NCI-H2107 treated with DMSO at 0.1 percent for 48 hours (cell line): ENCODE measurements at regions not wholly inside any gene's neighbourhood (a gene's known extent, or its start where the extent isn't known, plus 50 kb on each side); places are given as distances from the start of the nearest gene placed in this dataset.
"Not testable (repeated sequence)": the region's sequence is repeated elsewhere in the genome, so short reads cannot be mapped to it uniquely, and the experiment has no call there.

ENCODE experiments used
- DNase-seq: peaks from one replicate; lab custom pipeline; 2025; ENCODE audit not compliant: unreplicated experiment; lab: John Stamatoyannopoulos, UW

DNA sequence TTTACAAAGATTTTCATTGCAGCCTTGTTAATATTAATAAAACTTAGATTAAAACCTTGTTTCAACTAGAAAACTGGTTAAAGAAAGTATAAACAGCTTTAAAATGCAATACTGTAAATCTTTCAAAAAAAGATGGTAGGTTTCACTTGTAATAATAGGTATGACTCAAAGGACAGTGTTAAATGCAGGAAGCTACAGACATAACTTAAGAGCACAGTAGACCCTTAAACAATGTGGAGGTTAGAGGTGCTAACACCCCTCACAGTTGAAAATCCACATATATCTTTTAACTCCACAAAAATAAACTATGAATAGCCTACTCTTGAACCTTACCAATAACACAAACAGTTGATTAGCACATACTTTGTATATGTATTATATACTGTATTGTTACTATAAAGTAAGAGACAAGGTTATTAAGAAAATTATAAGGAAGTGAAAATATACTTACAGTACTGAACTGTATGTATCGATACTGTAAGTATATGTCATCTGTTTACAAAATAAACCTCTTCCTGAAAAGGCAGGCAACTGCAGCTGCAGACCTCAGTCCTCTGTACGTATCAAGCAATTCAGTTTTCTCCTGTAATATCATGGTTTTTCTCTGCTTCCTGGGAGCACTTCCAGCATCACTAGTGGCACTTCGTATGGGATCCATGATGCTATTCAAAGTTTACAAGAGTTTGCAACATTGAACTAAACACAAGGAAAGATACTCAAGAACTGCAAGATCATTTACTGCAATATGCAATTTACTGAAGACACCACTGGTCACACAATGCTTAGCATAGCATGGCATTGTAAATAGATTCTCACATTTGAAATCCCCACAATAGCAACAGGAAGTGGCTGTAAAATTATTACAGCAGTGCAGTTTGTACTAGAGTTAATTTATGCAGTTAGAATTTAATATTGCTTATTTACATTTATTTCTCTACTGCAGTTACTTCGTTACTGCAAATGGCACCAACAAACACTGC lies 610.5 kb upstream of the LRRTM4 start:
- DNase-seq = no peak

DNA sequence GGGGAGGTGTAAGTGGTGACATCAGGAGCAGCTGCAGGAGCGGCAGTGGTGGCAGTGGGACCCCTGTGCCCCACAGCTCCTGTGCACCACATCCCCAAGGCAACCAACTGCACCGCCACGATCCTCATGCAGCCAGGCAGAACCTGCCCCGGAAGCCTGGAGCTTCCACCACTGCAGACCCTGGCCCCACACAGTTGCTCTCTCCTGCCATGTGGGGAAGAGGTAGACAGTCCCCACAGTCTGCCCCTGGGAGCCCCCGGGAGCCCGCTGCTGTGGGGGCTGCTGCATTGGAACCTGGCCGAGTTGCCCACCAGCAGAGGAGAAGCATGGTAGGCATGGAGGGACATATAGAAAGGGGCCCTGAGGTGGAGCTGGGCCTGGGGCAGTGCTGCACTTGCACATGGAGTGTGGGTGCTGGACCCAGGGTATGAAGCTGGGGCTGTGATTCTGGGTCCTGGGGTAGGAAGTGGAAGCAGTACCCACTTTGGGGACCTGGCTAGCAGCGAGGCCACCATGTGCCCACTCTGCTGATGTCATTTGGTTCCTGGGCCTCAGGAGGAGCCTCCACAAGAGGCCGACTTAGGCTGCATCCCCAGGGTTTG lies 623.3 kb upstream of the LRRTM4 start:
- no peak for DNase-seq

DNA sequence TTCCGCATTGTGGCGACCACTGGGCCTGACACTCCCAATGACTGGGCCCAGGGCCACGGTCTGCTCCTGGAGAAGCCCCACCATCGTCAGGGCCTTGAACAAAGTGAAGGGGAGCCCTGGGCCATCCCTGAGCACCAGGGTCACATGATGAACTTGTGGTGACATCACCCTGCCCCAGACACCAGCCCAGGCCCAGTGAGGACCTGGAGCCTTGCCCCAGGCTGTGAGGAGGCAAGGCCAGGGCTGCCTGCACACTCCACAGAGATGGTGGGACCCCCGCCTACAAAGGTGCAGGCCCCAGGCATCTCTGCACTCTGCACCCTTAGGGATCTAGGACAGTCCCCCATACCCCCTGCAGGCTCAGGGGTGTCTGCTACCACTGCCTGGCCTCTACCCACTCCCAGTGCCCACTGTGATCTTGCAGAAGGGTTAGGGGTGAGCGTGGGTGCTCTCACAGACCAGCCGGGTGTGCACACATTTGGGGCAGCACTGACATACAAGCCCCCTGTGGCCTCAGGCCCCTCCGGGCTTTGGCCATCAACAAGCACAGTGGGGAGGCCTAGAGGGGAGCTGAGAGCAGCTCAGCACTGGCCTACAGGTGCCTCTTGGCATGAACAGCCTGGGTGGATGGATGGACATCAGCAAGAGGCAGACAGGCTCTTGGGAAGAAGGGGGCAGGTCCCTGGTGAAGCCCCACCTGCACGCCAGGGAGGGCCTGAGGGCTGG lies 624.0 kb upstream of the LRRTM4 start:
- no peak for DNase-seq

DNA sequence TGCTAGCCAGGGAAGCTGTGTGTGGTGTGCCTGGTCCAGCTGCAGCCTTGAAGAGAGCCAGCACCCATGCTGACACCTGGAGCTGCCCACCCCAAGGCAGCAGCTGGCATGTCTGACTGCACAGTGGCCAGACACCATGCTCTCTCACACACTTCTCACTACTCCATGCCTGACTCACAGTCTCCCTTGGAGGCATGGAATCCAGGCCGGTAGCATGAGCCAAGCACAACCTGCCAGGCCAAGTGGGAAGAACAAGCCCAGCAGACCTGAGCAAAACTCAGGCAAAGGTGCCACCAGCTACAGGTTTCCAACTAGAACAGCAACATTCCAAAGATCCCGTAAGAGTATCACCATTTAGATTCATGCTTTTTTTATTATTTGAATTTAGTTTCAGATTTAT lies 625.3 kb upstream of the LRRTM4 start:
- no peak for DNase-seq

DNA sequence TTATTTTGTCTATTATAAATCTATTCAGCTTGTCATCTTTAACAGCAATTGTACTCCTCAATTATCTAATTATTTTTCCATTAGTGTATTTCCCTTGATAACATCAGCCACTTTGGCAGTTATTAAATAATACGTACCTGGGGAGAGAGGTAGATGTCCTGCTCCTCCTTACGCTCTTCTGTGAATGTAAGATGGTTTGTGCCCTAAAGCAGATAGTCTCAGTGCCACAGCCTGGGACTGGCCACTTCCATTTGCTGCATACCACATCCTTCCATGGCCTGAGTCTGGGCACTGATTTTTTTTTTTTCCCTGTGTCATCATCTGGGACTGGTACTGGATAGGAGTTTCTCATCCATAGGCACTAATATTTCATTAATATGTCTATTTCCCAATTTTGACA lies 632.4 kb upstream of the LRRTM4 start:
- no peak for DNase-seq

DNA sequence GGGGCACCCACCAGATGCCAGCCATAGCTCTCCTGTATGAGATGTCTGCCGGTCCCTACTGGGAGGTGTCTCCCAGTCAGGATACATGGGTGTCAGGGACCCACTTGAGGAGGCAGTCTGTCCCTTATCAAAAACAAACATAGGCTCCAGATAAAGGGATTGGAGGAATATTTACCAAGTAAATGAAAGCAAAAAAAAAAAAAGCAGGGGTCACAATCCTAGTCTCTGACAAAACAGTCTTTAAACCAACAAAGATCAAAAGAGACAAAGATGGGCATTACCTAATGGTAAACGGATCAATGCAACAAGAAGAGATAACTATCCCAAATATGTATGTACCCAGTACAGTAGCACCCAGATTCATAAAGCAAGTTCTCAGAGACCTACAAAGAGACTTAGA lies 640.0 kb upstream of the LRRTM4 start:
- DNase-seq = no peak

DNA sequence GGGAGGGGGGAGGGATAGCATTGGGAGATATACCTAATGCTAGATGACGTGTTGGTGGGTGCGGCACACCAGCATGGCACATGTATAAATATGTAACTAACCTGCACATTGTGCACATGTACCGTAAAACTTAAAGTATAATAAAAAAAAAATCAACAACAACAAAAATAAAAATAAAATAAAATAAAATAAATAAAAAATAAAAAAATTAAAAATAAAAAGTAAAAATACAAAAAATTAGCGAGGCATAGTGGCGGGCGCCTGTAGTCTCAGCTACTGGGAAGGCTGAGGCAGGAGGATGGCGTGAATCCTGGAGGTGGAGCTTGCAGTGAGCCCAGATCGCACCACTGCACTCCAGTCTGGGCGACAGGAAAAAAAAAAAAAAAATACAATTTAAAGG lies 650.0 kb upstream of the LRRTM4 start:
- DNase-seq = not testable (repeated sequence)

DNA sequence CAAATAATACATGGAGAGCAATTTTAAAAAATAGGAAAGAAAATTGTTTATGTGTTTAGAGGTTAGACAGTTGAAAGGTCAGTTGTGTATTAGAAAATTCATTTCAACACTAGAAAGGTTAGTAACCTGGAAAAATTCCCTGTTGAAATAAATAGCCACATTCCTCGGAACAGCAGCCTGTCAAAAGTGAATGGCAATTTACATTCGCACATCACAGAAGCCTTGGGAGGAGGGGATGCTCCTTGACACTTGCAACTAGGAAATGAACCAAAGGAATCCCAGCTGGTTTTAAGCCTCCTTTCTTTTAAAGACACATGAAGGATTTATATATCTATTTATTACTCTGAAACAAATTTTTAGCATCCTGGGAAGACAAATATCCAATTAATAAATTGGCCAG lies 653.5 kb upstream of the LRRTM4 start:
- DNase-seq = no peak

DNA sequence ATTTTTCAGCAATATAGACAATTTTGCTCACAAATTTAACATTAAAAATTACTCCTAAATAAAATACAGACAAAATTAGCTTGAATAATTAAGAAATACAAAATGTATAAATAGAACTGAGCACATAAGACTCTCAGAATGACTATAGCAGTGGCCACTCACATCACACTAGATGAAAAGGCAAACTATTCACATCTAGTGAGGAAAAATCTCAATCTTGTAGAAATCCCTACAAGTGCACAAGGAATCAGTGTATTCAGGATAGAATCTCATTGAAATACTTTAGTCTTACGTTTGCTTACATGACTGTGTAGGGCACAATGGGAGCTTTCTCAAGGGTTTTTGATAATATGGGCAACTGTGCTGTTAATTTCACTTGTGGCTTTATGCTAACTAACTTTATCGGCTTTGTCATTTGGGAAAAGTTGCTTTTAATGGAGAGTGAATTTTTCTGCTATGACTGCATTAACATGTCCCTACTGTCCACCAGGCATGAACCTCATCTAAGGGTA lies 678.9 kb upstream of the LRRTM4 start:
- DNase-seq = no peak

DNA sequence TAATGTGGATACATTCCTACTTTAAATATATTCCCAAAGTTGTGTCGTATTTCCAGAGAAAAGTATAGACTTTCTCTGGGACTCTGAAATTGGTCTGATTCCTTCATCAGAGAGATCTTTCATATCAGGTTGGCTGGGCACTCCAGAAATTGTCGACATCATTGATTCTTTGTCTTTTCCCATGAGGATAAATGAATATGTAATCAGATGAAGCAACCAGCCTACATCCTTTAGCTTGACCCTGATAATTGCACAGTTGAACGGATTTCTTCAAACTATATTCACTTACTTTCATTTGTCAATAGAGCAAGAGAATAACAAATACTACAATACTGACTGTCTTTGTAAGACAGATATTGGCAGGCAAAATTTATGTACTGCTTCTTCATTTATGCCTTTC lies 680.2 kb upstream of the LRRTM4 start:
- no peak for DNase-seq

DNA sequence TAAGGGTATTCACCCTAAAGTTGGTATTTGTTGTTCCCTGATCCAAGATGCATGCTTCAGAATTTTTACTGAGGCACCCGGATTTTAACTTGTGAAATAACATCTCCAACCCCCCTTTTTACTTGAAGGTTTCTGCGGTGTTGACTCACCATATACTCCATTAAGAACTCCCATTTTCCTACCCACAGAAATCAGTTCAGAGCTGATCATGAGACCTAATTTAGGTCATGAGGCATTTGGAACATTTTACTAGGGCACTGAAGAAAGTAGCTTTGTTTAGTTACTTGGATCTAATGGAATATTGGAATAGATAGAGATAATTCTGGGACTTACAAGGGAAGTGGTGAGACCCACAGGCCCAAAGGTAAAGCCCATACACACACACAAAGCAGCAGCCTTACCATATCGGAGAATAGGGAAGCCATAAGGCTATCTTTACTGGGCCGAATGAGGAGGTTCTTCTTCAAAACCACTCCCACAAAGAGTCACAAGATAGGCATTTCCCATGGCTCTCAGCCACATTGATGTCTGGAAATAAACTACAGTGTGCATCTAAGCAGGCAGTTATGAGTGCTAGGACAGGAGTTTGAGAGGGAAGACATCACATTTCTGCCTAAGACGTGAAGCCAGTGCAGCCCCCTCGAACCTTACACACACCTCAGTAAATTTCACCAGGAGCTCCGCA lies 681.0 kb upstream of the LRRTM4 start:
- DNase-seq = no peak

DNA sequence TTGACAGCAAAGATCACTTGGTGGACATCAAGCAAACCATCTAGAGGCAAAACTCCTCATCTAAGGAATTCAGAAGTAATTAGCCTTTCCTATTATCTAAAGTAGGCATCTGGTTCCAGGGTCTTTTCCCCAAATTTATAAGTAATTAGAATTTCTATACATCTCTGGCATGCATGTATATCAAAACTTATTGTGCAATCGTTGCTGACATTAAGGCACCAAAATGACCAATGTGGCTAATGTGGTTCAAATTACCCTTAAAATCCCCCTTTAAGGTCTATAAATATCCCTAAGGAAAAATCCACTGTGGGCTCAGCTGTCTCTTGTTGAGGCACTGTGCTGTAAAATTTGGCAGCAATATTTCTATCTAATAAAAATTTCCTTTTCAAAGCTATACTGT lies 695.9 kb upstream of the LRRTM4 start:
- DNase-seq = no peak

DNA sequence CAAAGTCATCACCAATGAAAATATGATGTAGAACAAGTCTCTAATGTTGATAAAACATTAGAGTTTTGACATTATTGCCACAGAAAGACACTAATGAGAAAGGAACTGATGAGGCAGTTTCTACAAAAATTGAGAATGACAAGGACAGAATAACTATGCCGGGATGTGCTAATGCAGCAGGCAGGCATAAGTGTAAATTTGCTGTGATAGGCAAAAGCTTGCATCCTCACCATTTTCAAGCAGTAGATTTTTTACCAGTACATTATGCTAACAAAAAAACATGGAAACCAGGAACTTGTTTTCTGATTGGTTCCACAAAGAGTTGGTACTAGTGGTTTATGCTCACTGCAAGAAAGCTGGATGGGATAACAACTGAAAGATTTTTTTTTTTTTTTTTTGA lies 715.5 kb upstream of the LRRTM4 start:
- no peak for DNase-seq

DNA sequence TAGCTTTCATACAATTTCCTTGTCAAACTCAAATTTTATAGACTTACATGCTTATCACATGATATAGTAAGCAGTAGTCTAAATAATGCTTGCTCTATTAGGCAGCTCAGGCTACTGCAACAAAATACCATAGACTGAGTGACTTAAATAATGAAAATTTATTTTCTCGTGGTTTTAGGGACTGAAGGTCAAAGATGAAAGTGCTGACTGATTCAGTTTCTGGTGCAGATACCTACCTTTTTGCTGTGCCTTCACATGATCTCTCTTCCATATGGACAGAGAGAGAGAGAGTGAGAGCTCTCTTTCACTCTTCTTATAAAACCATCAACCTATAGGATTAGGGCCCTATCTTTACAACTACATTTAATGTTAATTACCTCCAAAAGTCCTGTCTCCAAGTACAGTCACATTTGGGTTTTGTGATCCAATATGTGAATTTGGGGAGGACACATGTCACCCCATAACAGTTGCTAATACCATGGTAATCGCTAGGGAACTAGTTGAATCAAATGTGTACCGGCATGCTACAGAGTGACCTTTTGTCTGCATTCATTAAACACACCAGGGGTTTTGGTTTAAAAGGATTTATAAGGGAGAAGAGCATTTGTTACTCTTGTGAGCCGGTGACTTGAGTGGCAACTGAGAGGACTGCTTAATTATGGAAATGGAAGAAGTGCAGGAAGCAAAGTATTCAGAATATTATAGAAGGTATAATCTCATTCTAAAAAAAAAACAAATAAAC lies 723.4 kb upstream of the LRRTM4 start:
- DNase-seq = no peak

DNA sequence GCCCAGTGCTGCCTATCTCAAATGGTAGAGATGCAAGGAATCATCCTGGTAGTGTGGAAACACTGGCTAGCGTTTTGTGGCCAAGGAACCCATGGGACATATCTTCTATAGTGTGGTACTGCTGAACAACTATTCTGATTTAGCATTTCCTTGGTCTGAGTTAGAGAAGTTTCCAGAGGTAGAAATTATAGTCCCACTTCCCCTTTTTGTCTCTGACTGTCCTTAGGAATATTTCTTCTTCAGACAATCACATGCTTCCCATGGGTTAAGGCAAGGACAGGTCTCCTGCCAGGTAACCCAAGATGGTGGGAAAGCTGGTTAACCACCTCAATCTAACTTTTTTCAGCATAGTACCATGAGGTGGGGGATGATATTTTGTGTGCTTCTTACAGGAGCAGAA lies 729.5 kb upstream of the LRRTM4 start:
- no peak for DNase-seq

DNA sequence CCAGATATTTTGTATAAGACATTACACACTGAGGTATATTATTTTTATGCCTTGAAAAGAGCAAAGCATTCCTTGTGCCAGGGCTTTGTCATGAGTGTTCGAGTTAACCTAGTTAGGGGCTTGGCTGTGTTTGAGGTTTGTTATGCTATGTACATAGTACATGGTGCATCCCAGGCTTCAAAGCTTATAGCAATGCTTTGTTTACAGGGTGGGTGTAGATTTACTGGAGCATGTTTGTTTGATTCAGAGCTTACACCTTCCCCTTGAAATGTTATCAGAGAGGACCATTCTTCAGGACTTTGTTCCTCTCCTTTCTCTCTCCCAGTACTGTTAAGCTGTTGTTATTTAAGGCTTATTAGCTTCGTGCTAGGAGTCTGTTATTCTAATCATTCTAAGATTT lies 738.7 kb upstream of the LRRTM4 start:
- DNase-seq = no peak

DNA sequence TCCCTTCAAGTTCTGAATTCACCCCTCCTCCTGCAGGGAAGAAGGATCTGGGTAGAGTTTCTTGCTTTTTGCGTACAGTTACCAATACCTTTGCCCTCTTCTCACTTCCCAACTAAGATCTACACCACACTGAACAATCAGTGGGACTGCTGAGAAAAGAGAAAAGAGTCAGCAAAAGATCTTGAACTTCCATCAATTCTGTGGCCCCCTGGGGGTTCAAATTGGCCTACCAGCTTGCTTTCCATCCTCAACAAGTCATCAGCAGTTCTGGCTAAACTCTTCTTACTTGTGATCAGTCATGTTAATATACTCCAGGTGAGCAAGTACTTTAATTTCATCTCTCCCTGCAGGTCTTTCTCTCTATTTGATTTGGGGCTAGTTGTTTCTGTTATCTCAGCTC lies 739.3 kb upstream of the LRRTM4 start:
- DNase-seq = no peak

DNA sequence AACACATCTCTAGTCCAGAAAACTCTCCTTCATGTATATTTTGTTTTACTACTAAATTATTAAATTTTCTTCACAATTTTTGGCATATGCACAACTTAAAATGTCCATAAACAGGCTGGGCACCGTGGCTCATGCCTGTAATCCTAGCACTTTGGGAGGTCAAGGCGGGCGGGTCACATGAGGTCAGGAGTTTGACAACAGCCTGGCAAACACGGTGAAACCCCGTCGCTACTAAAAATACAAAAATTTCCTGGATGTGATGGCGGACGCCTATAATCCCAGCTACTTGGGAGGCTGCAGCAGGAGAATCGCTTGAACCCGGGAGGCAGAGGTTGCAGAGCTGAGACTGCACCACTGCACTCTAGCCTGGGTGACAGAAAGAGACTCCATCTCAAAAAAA lies 739.9 kb upstream of the LRRTM4 start:
- DNase-seq = not testable (repeated sequence)

DNA sequence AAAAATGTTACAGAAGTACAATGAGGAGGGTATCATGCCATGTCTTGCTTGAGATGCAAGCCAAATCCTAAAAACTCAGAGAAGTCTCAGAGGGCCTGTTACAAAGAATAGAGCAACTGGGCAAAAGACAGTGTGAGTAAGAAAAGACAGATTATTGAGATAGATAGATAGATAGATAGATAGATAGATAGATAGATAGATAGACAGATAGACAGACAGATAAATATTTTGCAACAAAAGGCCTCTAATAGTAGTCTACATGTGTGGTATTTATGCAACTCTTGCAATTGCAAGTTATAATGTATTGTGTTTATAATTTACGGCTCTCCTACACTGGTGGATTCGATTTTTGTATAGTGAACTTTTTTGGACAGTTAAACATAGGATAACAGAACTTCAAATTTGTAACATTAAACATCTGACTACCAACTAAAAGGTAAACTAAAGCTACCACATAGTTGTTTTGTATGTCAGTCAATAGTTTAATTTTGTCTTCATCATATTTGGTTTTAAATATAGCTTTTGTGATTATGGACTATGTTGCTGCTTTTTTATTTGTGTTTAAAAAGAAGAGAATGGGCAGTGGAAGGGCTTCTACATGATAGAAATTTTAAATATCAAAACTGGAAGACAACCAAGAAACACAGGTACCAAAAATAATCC lies 740.7 kb upstream of the LRRTM4 start:
- no peak for DNase-seq

DNA sequence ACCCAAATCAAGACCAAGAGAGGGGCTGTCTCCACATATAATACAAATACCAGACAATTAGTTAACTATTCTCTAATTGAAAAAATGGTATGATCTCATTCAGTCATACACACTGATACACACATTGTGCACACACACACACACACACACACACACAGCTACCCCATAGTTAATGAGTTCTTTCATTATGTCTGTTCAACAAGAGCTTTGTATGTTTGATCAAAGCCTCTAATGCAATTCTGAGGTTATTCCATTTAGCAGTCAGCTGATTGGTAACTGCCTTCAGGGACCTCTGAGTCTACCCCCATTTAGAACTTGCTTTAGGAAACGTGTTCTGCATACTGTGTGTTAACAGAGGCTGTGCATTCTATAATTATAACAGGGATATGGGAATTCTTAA lies 741.4 kb upstream of the LRRTM4 start:
- DNase-seq = no peak
